HEK293 (cell line): ENCODE measurements at regions not wholly inside any gene's neighbourhood (a gene's known extent, or its start where the extent isn't known, plus 50 kb on each side); places are given as distances from the start of the nearest gene placed in this dataset.

Experiments
- CTCF ChIA-PET: fragments of 350-600 bp; formaldehyde crosslinking; extraction: SDS; loops from one replicate; lab custom pipeline; 2021; ENCODE audit warnings: antibody characterized with exemption; lab: Yijun Ruan, JAX
- POLR2A ChIA-PET: fragments of 300-600 bp; formaldehyde crosslinking; extraction: SDS; loops from one replicate; lab custom pipeline; 2020; ENCODE audit warnings: antibody characterized with exemption, inconsistent platforms; lab: Yijun Ruan, JAX
- H3K27ac ChIP-seq: fragments of 200-500 bp; sonication (Bioruptor generic); 2 replicates; pipeline ENCODE4 v1.5.1; 2014; ENCODE audit warnings: low read depth, low read length, control low read depth, inconsistent platforms; ENCODE audit errors: extremely low read depth
- H3K36me3 ChIP-seq, 2 experiments: fragments of 200-500 bp in 1 of 2; sonication (Bioruptor generic) in 1 of 2; 1 replicate in 1 of 2; 2 replicates in 1 of 2; pipeline ENCODE4 v1.5.1; 2014 to 2017; ENCODE audit warnings: inconsistent platforms in 2 of 2, low read length in 2 of 2; ENCODE audit not compliant: control insufficient read depth in 2 of 2, insufficient read depth in 1 of 2
- H3K4me1 ChIP-seq: fragments of 200-500 bp; sonication (Bioruptor generic); 2 replicates; pipeline ENCODE4 v1.5.1; 2014; ENCODE audit warnings: mild to moderate bottlenecking, low read length, inconsistent platforms; ENCODE audit not compliant: control insufficient read depth, insufficient read depth
- H3K4me3 ChIP-seq: 2 replicates; pipeline ENCODE4 v1.5.1; 2011; ENCODE audit warnings: low read depth, mild to moderate bottlenecking, control low read depth, low read length, moderate library complexity
- H3K9me3 ChIP-seq: fragments of 200-500 bp; sonication (Bioruptor generic); 2 replicates; pipeline ENCODE4 v1.5.1; 2014; ENCODE audit warnings: low read depth, low read length, inconsistent platforms; ENCODE audit not compliant: control insufficient read depth, insufficient read depth
- BCL11B ChIP-seq: fragments of 450-650 bp; formaldehyde crosslinking; IDR thresholded peaks from 2 replicates; pipeline ENCODE4 v1.5.1; 2016; ENCODE audit warnings: low read depth, missing biosample characterization, missing genetic modification characterization
- HOXD13 ChIP-seq: sonication (generic); formaldehyde crosslinking; IDR thresholded peaks from 2 replicates; pipeline ENCODE4 v1.8.0; 2022; ENCODE audit warnings: missing genetic modification reagents, borderline replicate concordance
- IKZF3 ChIP-seq: fragments of 450-650 bp; IDR thresholded peaks from 2 replicates; pipeline ENCODE4 v1.5.0; 2018; ENCODE audit warnings: missing biosample characterization, mild to moderate bottlenecking, missing genetic modification characterization, moderate library complexity
- KLF1 ChIP-seq: fragments of 450-650 bp; formaldehyde crosslinking; IDR thresholded peaks from 2 replicates; pipeline ENCODE4 v1.5.1; 2016; ENCODE audit warnings: missing biosample characterization, missing genetic modification characterization
- KLF8 ChIP-seq: fragments of 450-650 bp; formaldehyde crosslinking; IDR thresholded peaks from 2 replicates; pipeline ENCODE4 v1.5.1; 2016; ENCODE audit warnings: missing biosample characterization, missing genetic modification characterization
- MYNN ChIP-seq: fragments of 450-650 bp; formaldehyde crosslinking; IDR thresholded peaks from 2 replicates; pipeline ENCODE4 v1.5.1; 2016; ENCODE audit warnings: missing biosample characterization, missing genetic modification characterization, borderline replicate concordance
- PRDM10 ChIP-seq: fragments of 450-650 bp; formaldehyde crosslinking; IDR thresholded peaks from 2 replicates; pipeline ENCODE4 v1.5.1; 2016; ENCODE audit warnings: missing biosample characterization, missing genetic modification characterization
- PRDM4 ChIP-seq: fragments of 450-650 bp; formaldehyde crosslinking; IDR thresholded peaks from 2 replicates; pipeline ENCODE4 v1.5.1; 2017; ENCODE audit warnings: missing biosample characterization, missing genetic modification characterization
- ZBTB20 ChIP-seq: fragments of 450-650 bp; formaldehyde crosslinking; IDR thresholded peaks from 2 replicates; pipeline ENCODE4 v1.5.1; 2016; ENCODE audit warnings: missing biosample characterization, missing genetic modification characterization
- ZBTB7A ChIP-seq: fragments of 450-650 bp; formaldehyde crosslinking; IDR thresholded peaks from 2 replicates; pipeline ENCODE4 v1.5.1; 2016; ENCODE audit warnings: low read depth, missing biosample characterization, missing genetic modification characterization
- ZNF133 ChIP-seq: fragments of 450-650 bp; formaldehyde crosslinking; IDR thresholded peaks from 2 replicates; pipeline ENCODE4 v1.5.1; 2016; ENCODE audit warnings: missing biosample characterization, missing genetic modification characterization
- ZNF169 ChIP-seq: fragments of 450-650 bp; formaldehyde crosslinking; IDR thresholded peaks from 2 replicates; pipeline ENCODE4 v1.5.1; 2016; ENCODE audit warnings: missing biosample characterization, missing genetic modification characterization
- ZNF19 ChIP-seq: fragments of 450-650 bp; formaldehyde crosslinking; IDR thresholded peaks from 2 replicates; pipeline ENCODE4; 2016; ENCODE audit warnings: missing biosample characterization, missing genetic modification characterization, low read depth
- ZNF202 ChIP-seq: fragments of 450-650 bp; formaldehyde crosslinking; IDR thresholded peaks from 2 replicates; pipeline ENCODE4 v1.5.1; 2016; ENCODE audit warnings: missing biosample characterization, missing genetic modification characterization, borderline replicate concordance
- ZNF223 ChIP-seq: fragments of 450-650 bp; formaldehyde crosslinking; IDR thresholded peaks from 2 replicates; pipeline ENCODE4 v1.5.1; 2016; ENCODE audit warnings: missing biosample characterization, missing genetic modification characterization
- ZNF266 ChIP-seq: fragments of 450-650 bp; formaldehyde crosslinking; IDR thresholded peaks from 2 replicates; pipeline ENCODE4 v1.5.1; 2016; ENCODE audit warnings: missing biosample characterization, missing genetic modification characterization, low read depth
- ZNF274 ChIP-seq, 2 experiments: fragments of 200-500 bp in 1 of 2; fragments of 450-650 bp in 1 of 2; sonication (Bioruptor generic) in 1 of 2; formaldehyde crosslinking in 1 of 2; IDR thresholded peaks; 2 replicates each; pipeline versions ENCODE4 v1.5.1 to v1.6.1; 2014 to 2016; ENCODE audit warnings: borderline replicate concordance in 1 of 2, inconsistent platforms in 1 of 2, low read length in 1 of 2, missing biosample characterization in 1 of 2, missing genetic modification characterization in 1 of 2
- ZNF426 ChIP-seq: fragments of 450-650 bp; formaldehyde crosslinking; IDR thresholded peaks from 2 replicates; pipeline ENCODE4 v1.5.1; 2017; ENCODE audit warnings: missing biosample characterization, missing genetic modification characterization, mild to moderate bottlenecking, inconsistent platforms, moderate library complexity
- ZNF555 ChIP-seq: fragments of 450-650 bp; formaldehyde crosslinking; conservative IDR thresholded peaks from 2 replicates; pipeline ENCODE4 v1.5.1; 2017; ENCODE audit warnings: missing biosample characterization, mild to moderate bottlenecking, missing genetic modification characterization, inconsistent platforms
- ZNF558 ChIP-seq: fragments of 450-650 bp; formaldehyde crosslinking; IDR thresholded peaks from 2 replicates; pipeline ENCODE4 v1.5.1; 2016; ENCODE audit warnings: missing biosample characterization, missing genetic modification characterization
- ZNF585B ChIP-seq: fragments of 450-650 bp; formaldehyde crosslinking; IDR thresholded peaks from 2 replicates; pipeline ENCODE4 v1.5.1; 2016; ENCODE audit warnings: missing biosample characterization, missing genetic modification characterization
- ZNF610 ChIP-seq: fragments of 450-650 bp; formaldehyde crosslinking; IDR thresholded peaks from 2 replicates; pipeline ENCODE4 v1.5.1; 2016; ENCODE audit warnings: missing biosample characterization, missing genetic modification characterization, borderline replicate concordance
- ZNF768 ChIP-seq: fragments of 450-650 bp; formaldehyde crosslinking; IDR thresholded peaks from 2 replicates; pipeline ENCODE4 v1.5.1; 2018; ENCODE audit warnings: missing biosample characterization, mild to moderate bottlenecking, missing genetic modification characterization
- ZNF830 ChIP-seq: fragments of 450-650 bp; IDR thresholded peaks from 2 replicates; pipeline ENCODE4 v1.5.0; 2018; ENCODE audit warnings: missing biosample characterization, missing genetic modification characterization, low read depth, mild to moderate bottlenecking, moderate library complexity
- ZSCAN16 ChIP-seq: fragments of 450-650 bp; formaldehyde crosslinking; IDR thresholded peaks from 2 replicates; pipeline ENCODE4 v1.5.1; 2016; ENCODE audit warnings: missing biosample characterization, missing genetic modification characterization
- TF ChIP-seq, protein P1 (sequence below): fragments of 450-650 bp; formaldehyde crosslinking; optimal IDR thresholded peaks from 2 replicates; pipeline ENCODE3; 2016; ENCODE audit warnings: missing biosample characterization, mild to moderate bottlenecking, missing genetic modification characterization
- TF ChIP-seq, protein P2 (sequence below): fragments of 450-650 bp; formaldehyde crosslinking; IDR thresholded peaks from 2 replicates; pipeline ENCODE4 v1.5.1; 2016; ENCODE audit warnings: missing biosample characterization, missing genetic modification characterization
- TF ChIP-seq, protein P3 (sequence below): fragments of 450-650 bp; formaldehyde crosslinking; IDR thresholded peaks from 2 replicates; pipeline ENCODE4 v1.5.1; 2016; ENCODE audit warnings: missing biosample characterization, missing genetic modification characterization

- H3K4me3 ChIP-seq = peak overlapping the region; percentile 45
- no peak overlapping the region; the same call in 1 of the 2 replicates for H3K27ac ChIP-seq
- peaks cover 0 to 5% of the 10 kb centered on the region in 2 experiments; a peak in 1 of 3 replicates for H3K36me3 ChIP-seq
- H3K9me3 ChIP-seq = no peaks in the 10 kb centered on the region
- no peaks in the 10 kb centered on the region for H3K4me1 ChIP-seq
- POLR2A ChIA-PET = interaction anchor here (0.8 to 4.5 kb wide), 20 partner anchors 11 to 1703 kb away, joined by 3 to 49 read pairs (median 5); a partner anchor contains a TSS
- CTCF ChIA-PET = interaction anchor here (0.7 to 2.2 kb wide), 6 partner anchors 10 to 143 kb away, joined by 3 to 7 read pairs (median 4); a partner anchor contains a TSS
- no peak for TF ChIP-seq PRDM4 (tag by site-specific recombination)
- no peak for TF ChIP-seq IKZF3
- no peak for TF ChIP-seq ZNF223
- TF ChIP-seq MYNN = no peak
- no peak for TF ChIP-seq ZNF555 (tag by site-specific recombination)
- TF ChIP-seq, protein P1, sequence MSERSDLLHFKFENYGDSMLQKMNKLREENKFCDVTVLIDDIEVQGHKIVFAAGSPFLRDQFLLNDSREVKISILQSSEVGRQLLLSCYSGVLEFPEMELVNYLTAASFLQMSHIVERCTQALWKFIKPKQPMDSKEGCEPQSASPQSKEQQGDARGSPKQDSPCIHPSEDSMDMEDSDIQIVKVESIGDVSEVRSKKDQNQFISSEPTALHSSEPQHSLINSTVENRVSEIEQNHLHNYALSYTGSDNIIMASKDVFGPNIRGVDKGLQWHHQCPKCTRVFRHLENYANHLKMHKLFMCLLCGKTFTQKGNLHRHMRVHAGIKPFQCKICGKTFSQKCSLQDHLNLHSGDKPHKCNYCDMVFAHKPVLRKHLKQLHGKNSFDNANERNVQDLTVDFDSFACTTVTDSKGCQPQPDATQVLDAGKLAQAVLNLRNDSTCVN (tag by site-specific recombination) = peak; percentile 31
- no peak for TF ChIP-seq ZNF19 (tag by site-specific recombination)
- TF ChIP-seq ZNF274 (IDR thresholded peaks at IDR 0.05; ENCODE audit: low read length) = no peak
- no peak for TF ChIP-seq ZNF274 (tag by site-specific recombination; IDR thresholded peaks at IDR 0.05; ENCODE audit: borderline replicate concordance)
- no peak for TF ChIP-seq ZNF202 (tag by site-specific recombination)
- TF ChIP-seq, protein P2, sequence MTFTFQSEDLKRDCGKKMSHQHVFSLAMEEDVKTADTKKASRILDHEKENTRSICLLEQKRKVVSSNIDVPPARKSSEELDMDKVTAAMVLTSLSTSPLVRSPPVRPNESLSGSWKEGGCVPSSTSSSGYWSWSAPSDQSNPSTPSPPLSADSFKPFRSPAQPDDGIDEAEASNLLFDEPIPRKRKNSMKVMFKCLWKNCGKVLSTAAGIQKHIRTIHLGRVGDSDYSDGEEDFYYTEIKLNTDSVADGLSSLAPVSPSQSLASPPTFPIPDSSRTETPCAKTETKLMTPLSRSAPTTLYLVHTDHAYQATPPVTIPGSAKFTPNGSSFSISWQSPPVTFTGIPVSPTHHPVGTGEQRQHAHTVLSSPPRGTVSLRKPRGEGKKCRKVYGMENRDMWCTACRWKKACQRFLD = no peak
- no peak for TF ChIP-seq BCL11B
- 0 out of 2 replicates have a peak, but pooled peaks have one; percentile 3 for TF ChIP-seq ZNF768 (tag by site-specific recombination)
- no peak for TF ChIP-seq ZNF585B (tag by site-specific recombination)
- TF ChIP-seq ZBTB20 (tag by site-specific recombination) = no peak
- no peak for TF ChIP-seq KLF1 (tag by site-specific recombination)
- TF ChIP-seq ZNF558 (tag by site-specific recombination) = no peak
- TF ChIP-seq ZNF610 = no peak
- TF ChIP-seq ZNF426 = no peak
- no peak for TF ChIP-seq ZNF266 (tag by site-specific recombination)
- no peak for TF ChIP-seq KLF8
- TF ChIP-seq ZBTB7A (tag by site-specific recombination) = no peak
- no peak for TF ChIP-seq HOXD13 (CRISPR knock-in tag)
- TF ChIP-seq ZNF830 (tag by site-specific recombination) = no peak
- TF ChIP-seq ZNF169 = no peak
- TF ChIP-seq ZSCAN16 (tag by site-specific recombination) = no peak
- peak; percentile 64 for TF ChIP-seq PRDM10
- no peak for TF ChIP-seq ZNF133 (tag by site-specific recombination)
- TF ChIP-seq, protein P3, sequence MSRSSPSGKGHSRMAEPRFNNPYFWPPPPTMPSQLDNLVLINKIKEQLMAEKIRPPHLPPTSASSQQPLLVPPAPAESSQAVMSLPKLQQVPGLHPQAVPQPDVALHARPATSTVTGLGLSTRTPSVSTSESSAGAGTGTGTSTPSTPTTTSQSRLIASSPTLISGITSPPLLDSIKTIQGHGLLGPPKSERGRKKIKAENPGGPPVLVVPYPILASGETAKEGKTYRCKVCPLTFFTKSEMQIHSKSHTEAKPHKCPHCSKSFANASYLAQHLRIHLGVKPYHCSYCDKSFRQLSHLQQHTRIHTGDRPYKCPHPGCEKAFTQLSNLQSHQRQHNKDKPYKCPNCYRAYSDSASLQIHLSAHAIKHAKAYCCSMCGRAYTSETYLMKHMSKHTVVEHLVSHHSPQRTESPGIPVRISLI (tag by site-specific recombination) = no peak
Measured at GRCh38 chr6:26199057-26199772, 112.0 kb downstream of the HFE start.
